ENCODE measurements at regions not wholly inside any gene's neighbourhood (a gene's known extent, or its start where the extent isn't known, plus 50 kb on each side); places are given as distances from the start of the nearest gene placed in this dataset.

DNA sequence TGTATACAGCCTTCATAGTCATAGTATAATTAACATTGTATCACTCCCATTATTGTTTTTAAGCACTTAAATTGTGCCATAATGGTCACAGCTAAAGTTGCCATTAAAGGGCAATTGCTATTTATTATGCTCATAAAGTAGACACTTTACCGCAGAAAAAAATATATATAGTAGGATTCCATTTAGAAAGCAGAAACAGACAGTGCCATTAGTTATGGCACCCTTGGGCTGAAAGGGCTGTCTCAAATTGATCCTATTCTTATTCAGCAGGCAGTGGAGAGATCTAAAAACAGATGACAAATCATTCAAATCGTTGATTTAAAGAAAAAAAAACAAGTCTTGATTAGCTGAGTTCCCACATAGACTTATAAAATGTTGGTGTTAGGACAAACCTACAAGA, 514.2 kb upstream of the ROBO2 start:
- TF ChIP-seq, protein P1, sequence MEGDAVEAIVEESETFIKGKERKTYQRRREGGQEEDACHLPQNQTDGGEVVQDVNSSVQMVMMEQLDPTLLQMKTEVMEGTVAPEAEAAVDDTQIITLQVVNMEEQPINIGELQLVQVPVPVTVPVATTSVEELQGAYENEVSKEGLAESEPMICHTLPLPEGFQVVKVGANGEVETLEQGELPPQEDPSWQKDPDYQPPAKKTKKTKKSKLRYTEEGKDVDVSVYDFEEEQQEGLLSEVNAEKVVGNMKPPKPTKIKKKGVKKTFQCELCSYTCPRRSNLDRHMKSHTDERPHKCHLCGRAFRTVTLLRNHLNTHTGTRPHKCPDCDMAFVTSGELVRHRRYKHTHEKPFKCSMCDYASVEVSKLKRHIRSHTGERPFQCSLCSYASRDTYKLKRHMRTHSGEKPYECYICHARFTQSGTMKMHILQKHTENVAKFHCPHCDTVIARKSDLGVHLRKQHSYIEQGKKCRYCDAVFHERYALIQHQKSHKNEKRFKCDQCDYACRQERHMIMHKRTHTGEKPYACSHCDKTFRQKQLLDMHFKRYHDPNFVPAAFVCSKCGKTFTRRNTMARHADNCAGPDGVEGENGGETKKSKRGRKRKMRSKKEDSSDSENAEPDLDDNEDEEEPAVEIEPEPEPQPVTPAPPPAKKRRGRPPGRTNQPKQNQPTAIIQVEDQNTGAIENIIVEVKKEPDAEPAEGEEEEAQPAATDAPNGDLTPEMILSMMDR (IDR thresholded peaks at IDR 0.05; ENCODE audit: low read length): no peak
- TF ChIP-seq EZH2phosphoT487 (IDR thresholded peaks at IDR 0.05; ENCODE audit: low read length): no peak
